ENCODE measurements at regions not wholly inside any gene's neighbourhood (a gene's known extent, or its start where the extent isn't known, plus 50 kb on each side); places are given as distances from the start of the nearest gene placed in this dataset.

- no peak overlapping the region for H3K9ac ChIP-seq (ENCODE audit: insufficient read depth, low read length)
- H3K79me2 ChIP-seq (ENCODE audit: control insufficient read depth, insufficient read depth, low read length), result no peaks in the 10 kb centered on the region
- no peaks in the 10 kb centered on the region for H3K27me3 ChIP-seq (ENCODE audit: control insufficient read depth, insufficient read depth, low read length)
- no peak overlapping the region for H2AFZ ChIP-seq (ENCODE audit: low read length)
- no peak for DNase-seq (ENCODE audit: low read depth in 2 of 2)
- H3K27ac ChIP-seq (ENCODE audit: insufficient read depth, low read length), result no peak overlapping the region
- no peaks in the 10 kb centered on the region for H4K20me1 ChIP-seq (ENCODE audit: control insufficient read depth, extremely low read depth, insufficient read depth, low read length)
- TF ChIP-seq, protein P1, sequence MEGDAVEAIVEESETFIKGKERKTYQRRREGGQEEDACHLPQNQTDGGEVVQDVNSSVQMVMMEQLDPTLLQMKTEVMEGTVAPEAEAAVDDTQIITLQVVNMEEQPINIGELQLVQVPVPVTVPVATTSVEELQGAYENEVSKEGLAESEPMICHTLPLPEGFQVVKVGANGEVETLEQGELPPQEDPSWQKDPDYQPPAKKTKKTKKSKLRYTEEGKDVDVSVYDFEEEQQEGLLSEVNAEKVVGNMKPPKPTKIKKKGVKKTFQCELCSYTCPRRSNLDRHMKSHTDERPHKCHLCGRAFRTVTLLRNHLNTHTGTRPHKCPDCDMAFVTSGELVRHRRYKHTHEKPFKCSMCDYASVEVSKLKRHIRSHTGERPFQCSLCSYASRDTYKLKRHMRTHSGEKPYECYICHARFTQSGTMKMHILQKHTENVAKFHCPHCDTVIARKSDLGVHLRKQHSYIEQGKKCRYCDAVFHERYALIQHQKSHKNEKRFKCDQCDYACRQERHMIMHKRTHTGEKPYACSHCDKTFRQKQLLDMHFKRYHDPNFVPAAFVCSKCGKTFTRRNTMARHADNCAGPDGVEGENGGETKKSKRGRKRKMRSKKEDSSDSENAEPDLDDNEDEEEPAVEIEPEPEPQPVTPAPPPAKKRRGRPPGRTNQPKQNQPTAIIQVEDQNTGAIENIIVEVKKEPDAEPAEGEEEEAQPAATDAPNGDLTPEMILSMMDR (conservative IDR thresholded peaks at IDR 0.05 in 1 of 2, IDR thresholded peaks at IDR 0.05 in 1 of 2; ENCODE audit: low read depth in 1 of 2, low read length in 2 of 2), result no peak
- no peak for TF ChIP-seq EZH2 (IDR thresholded peaks at IDR 0.05; ENCODE audit: low read length, missing control alignments)
- no peaks in the 10 kb centered on the region for H3K36me3 ChIP-seq (ENCODE audit: control insufficient read depth, insufficient read depth, low read length)
- H3K9me3 ChIP-seq (ENCODE audit: control insufficient read depth, insufficient read depth, low read depth, low read length), result no peaks in the 10 kb centered on the region
- H3K4me2 ChIP-seq (ENCODE audit: extremely low read depth, insufficient read depth, low read length), result no peak overlapping the region
- no peaks in the 10 kb centered on the region for H3K4me1 ChIP-seq (ENCODE audit: control insufficient read depth, extremely low read depth, insufficient read depth, low read length)
- H3K4me3 ChIP-seq (replicated peaks in 1 of 4; ENCODE audit: control extremely low read depth in 1 of 4, insufficient read depth in 1 of 4, low read depth in 3 of 4, low read length in 4 of 4), result no peak overlapping the region
Observed at GRCh38 chr12:71353607-71354006, 86.0 kb upstream of the LGR5 start.

- H3K4me1 ChIP-seq (ENCODE audit: control insufficient read depth, extremely low read depth, insufficient read depth, low read length), result no peaks in the 10 kb centered on the region
- H4K20me1 ChIP-seq (ENCODE audit: control insufficient read depth, extremely low read depth, insufficient read depth, low read length), result no peaks in the 10 kb centered on the region
- H3K79me2 ChIP-seq (ENCODE audit: control insufficient read depth, insufficient read depth, low read length), result no peaks in the 10 kb centered on the region
- no peaks in the 10 kb centered on the region for H3K27me3 ChIP-seq (ENCODE audit: control insufficient read depth, insufficient read depth, low read length)
- no peak overlapping the region for H3K4me3 ChIP-seq (replicated peaks in 1 of 4; ENCODE audit: control extremely low read depth in 1 of 4, insufficient read depth in 1 of 4, low read depth in 3 of 4, low read length in 4 of 4)
- TF ChIP-seq, protein P1 (conservative IDR thresholded peaks at IDR 0.05 in 1 of 2, IDR thresholded peaks at IDR 0.05 in 1 of 2; ENCODE audit: low read depth in 1 of 2, low read length in 2 of 2), result no peak
- TF ChIP-seq EZH2 (IDR thresholded peaks at IDR 0.05; ENCODE audit: low read length, missing control alignments), result no peak
- no peaks in the 10 kb centered on the region for H3K36me3 ChIP-seq (ENCODE audit: control insufficient read depth, insufficient read depth, low read length)
- H3K9ac ChIP-seq (ENCODE audit: insufficient read depth, low read length), result no peak overlapping the region
- H3K27ac ChIP-seq (ENCODE audit: insufficient read depth, low read length), result no peak overlapping the region
- H2AFZ ChIP-seq (ENCODE audit: low read length), result no peak overlapping the region
- no peak for DNase-seq (ENCODE audit: low read depth in 2 of 2)
- no peak overlapping the region for H3K4me2 ChIP-seq (ENCODE audit: extremely low read depth, insufficient read depth, low read length)
- no peaks in the 10 kb centered on the region for H3K9me3 ChIP-seq (ENCODE audit: control insufficient read depth, insufficient read depth, low read depth, low read length)
Observed at GRCh38 chr12:71349950-71350349, 89.6 kb upstream of the LGR5 start.

GRCh38 chr12:71338933-71339332 lies 100.7 kb upstream of the LGR5 start:
- no peaks in the 10 kb centered on the region for H3K27me3 ChIP-seq (ENCODE audit: control insufficient read depth, insufficient read depth, low read length)
- no peaks in the 10 kb centered on the region for H4K20me1 ChIP-seq (ENCODE audit: control insufficient read depth, extremely low read depth, insufficient read depth, low read length)
- H2AFZ ChIP-seq (ENCODE audit: low read length), result no peak overlapping the region
- no peak overlapping the region for H3K4me2 ChIP-seq (ENCODE audit: extremely low read depth, insufficient read depth, low read length)
- no peak overlapping the region for H3K4me3 ChIP-seq (replicated peaks in 1 of 4; ENCODE audit: control extremely low read depth in 1 of 4, insufficient read depth in 1 of 4, low read depth in 3 of 4, low read length in 4 of 4)
- no peak overlapping the region for H3K9ac ChIP-seq (ENCODE audit: insufficient read depth, low read length)
- H3K4me1 ChIP-seq (ENCODE audit: control insufficient read depth, extremely low read depth, insufficient read depth, low read length), result no peaks in the 10 kb centered on the region
- no peaks in the 10 kb centered on the region for H3K36me3 ChIP-seq (ENCODE audit: control insufficient read depth, insufficient read depth, low read length)
- TF ChIP-seq, protein P1 (conservative IDR thresholded peaks at IDR 0.05 in 1 of 2, IDR thresholded peaks at IDR 0.05 in 1 of 2; ENCODE audit: low read depth in 1 of 2, low read length in 2 of 2), result no peak
- no peak for TF ChIP-seq EZH2 (IDR thresholded peaks at IDR 0.05; ENCODE audit: low read length, missing control alignments)
- H3K9me3 ChIP-seq (ENCODE audit: control insufficient read depth, insufficient read depth, low read depth, low read length), result no peaks in the 10 kb centered on the region
- H3K79me2 ChIP-seq (ENCODE audit: control insufficient read depth, insufficient read depth, low read length), result no peaks in the 10 kb centered on the region
- no peak for DNase-seq (ENCODE audit: low read depth in 2 of 2)
- no peak overlapping the region for H3K27ac ChIP-seq (ENCODE audit: insufficient read depth, low read length)

Measured in fibroblast of lung (primary cell).